Esophagus squamous epithelium (tissue), 5 donors: ENCODE measurements at regions not wholly inside any gene's neighbourhood (a gene's known extent, or its start where the extent isn't known, plus 50 kb on each side); places are given as distances from the start of the nearest gene placed in this dataset.

ENCODE experiments used
- DNase-seq: peaks from one replicate; lab custom pipeline; 2025; lab: John Stamatoyannopoulos, UW
- H3K27ac ChIP-seq, 4 donors: fragments of 200-600 bp; sonication (generic); one replicate each; pipeline ENCODE4 v1.5.1; 2016 to 2019; ENCODE audit warnings: mild to moderate bottlenecking in 1 of 4
- H3K27me3 ChIP-seq, 4 donors: fragments of 200-600 bp; sonication (generic); 1 replicate in 3 of 4; 2 replicates in 1 of 4; pipeline versions ENCODE4 v1.5.1 to v1.6.0; 2017 to 2021; ENCODE audit warnings: antibody characterized with exemption in 1 of 4
- H3K36me3 ChIP-seq, 3 donors: fragments of 200-600 bp; sonication (generic); one replicate each; pipeline ENCODE4 v1.5.1; 2016 to 2019
- H3K4me1 ChIP-seq, 3 donors: fragments of 200-600 bp; sonication (generic); one replicate each; pipeline ENCODE4 v1.5.1; 2017 to 2019
- H3K4me3 ChIP-seq, 4 donors: fragments of 200-600 bp; sonication (generic); 1 replicate in 3 of 4; 2 replicates in 1 of 4; pipeline ENCODE4 v1.5.1; 2016 to 2019; ENCODE audit warnings: mild to moderate bottlenecking in 2 of 4, moderate library complexity in 1 of 4
- H3K9me3 ChIP-seq, 3 donors: fragments of 200-600 bp; sonication (generic); one replicate each; pipeline ENCODE4 v1.5.1; 2016 to 2019
- POLR2A ChIP-seq, 4 donors: fragments of 450-650 bp; IDR thresholded peaks; one replicate each; pipeline ENCODE4 v1.6.1; 2017; ENCODE audit warnings: antibody characterized with exemption in 4 of 4, mild to moderate bottlenecking in 4 of 4, moderate library complexity in 3 of 4
- WGBS, 2 donors: methylation state at CpG; one replicate each; pipeline ENCODE4 v1.1.5; 2018; 5-methylcytosine and 5-hydroxymethylcytosine counted together
- intact Hi-C: fragments of 100-400 bp; cut with DNase I; formaldehyde crosslinking; loops from one replicate; pipeline ENCODE4 v1.15.0; 2022
- TF ChIP-seq, protein P1 (sequence below), 6 experiments: fragments of 450-650 bp in 4 of 6; fragments of 200-600 bp in 2 of 6; sonication (generic) in 2 of 6; IDR thresholded peaks; one replicate each; pipeline ENCODE4 v1.5.1; 2016 to 2019; ENCODE audit warnings: antibody characterized with exemption in 6 of 6, mild to moderate bottlenecking in 4 of 6, moderate library complexity in 4 of 6
- donor health status: DM: yes; HTN: yes; CAD: no.

GRCh38 chr5:105033637-105034400 lies 1471.2 kb upstream of the NUDT12 start:
- DNase-seq = no peak
- TF ChIP-seq, protein P1, sequence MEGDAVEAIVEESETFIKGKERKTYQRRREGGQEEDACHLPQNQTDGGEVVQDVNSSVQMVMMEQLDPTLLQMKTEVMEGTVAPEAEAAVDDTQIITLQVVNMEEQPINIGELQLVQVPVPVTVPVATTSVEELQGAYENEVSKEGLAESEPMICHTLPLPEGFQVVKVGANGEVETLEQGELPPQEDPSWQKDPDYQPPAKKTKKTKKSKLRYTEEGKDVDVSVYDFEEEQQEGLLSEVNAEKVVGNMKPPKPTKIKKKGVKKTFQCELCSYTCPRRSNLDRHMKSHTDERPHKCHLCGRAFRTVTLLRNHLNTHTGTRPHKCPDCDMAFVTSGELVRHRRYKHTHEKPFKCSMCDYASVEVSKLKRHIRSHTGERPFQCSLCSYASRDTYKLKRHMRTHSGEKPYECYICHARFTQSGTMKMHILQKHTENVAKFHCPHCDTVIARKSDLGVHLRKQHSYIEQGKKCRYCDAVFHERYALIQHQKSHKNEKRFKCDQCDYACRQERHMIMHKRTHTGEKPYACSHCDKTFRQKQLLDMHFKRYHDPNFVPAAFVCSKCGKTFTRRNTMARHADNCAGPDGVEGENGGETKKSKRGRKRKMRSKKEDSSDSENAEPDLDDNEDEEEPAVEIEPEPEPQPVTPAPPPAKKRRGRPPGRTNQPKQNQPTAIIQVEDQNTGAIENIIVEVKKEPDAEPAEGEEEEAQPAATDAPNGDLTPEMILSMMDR (IDR thresholded peaks at IDR 0.05) = no peak
- no peak for TF ChIP-seq POLR2A (IDR thresholded peaks at IDR 0.05)
- Histone ChIP-seq H3K36me3 (no peaks in the 10 kb centered on the region), H3K4me3 (no peak overlapping the region), H3K9me3 (peaks cover 0 to 3% (median 0%) of the 10 kb centered on the region in 3 donors), H3K4me1 (no peaks in the 10 kb centered on the region), H3K27ac (no peak overlapping the region), H3K27me3 (no peaks in the 10 kb centered on the region)
- intact Hi-C loops = no loop called here
- 65 to 72% methylated on average over 6 of the region's 6 CpGs for WGBS, 2 donors

GRCh38 chr5:105032917-105033316 lies 1470.3 kb upstream of the NUDT12 start:
- no peak for TF ChIP-seq POLR2A (IDR thresholded peaks at IDR 0.05)
- DNase-seq = no peak
- 19% methylated on average over 4 of the region's 4 CpGs for WGBS, 2 donors
- H3K27ac ChIP-seq = no peak overlapping the region
- no peaks in the 10 kb centered on the region for H3K36me3 ChIP-seq
- H3K27me3 ChIP-seq = no peaks in the 10 kb centered on the region
- no peaks in the 10 kb centered on the region for H3K4me1 ChIP-seq
- intact Hi-C loops = no loop called here
- H3K9me3 ChIP-seq = peaks cover 0 to 3% (median 0%) of the 10 kb centered on the region in 3 donors
- H3K4me3 ChIP-seq = no peak overlapping the region

GRCh38 chr5:105030153-105030552 lies 1467.6 kb upstream of the NUDT12 start:
- H3K4me3 ChIP-seq = no peak overlapping the region
- no peaks in the 10 kb centered on the region for H3K4me1 ChIP-seq
- intact Hi-C loops = no loop called here
- H3K27me3 ChIP-seq = no peaks in the 10 kb centered on the region
- WGBS, 2 donors = 30 to 55% methylated on average over 2 of the region's 2 CpGs
- TF ChIP-seq, protein P1 (IDR thresholded peaks at IDR 0.05) = no peak
- TF ChIP-seq POLR2A (IDR thresholded peaks at IDR 0.05) = no peak
- no peak overlapping the region for H3K27ac ChIP-seq
- H3K36me3 ChIP-seq = no peaks in the 10 kb centered on the region
- no peak for DNase-seq
- no peaks in the 10 kb centered on the region for H3K9me3 ChIP-seq

DNA sequence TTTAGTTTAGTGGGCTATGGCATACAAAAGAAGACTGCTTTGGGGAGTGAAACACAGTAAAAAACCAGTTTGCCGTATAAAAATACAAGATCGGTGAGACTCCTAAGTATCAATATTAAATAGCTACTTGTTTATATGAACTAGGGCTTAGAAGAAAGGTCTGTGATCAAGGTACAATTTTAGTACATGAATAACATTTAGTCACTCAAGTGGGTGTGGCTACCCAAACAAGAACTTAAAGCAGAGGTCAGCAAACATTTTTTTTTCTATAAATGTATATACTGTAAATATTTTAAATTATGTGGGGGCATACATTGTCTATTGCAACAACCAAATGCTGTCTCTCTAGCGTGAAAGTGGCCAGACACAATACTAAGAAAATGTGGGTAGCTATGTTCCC lies 1452.5 kb upstream of the NUDT12 start:
- intact Hi-C loops = no loop called here

GRCh38 chr5:104998572-104998971 lies 1436.0 kb upstream of the NUDT12 start:
- TF ChIP-seq, protein P1 (IDR thresholded peaks at IDR 0.05) = no peak
- TF ChIP-seq POLR2A (IDR thresholded peaks at IDR 0.05) = no peak
- H3K4me1 ChIP-seq = no peaks in the 10 kb centered on the region
- no peak overlapping the region for H3K27ac ChIP-seq
- intact Hi-C loops = no loop called here
- no peak for DNase-seq
- H3K4me3 ChIP-seq = no peak overlapping the region
- H3K27me3 ChIP-seq = no peaks in the 10 kb centered on the region
- 19 to 40% methylated on average over 1 of the region's 1 CpG for WGBS, 2 donors
- no peaks in the 10 kb centered on the region for H3K36me3 ChIP-seq
- H3K9me3 ChIP-seq = no peaks in the 10 kb centered on the region

More for the DNA sequence above, 1452.5 kb upstream of the NUDT12 start:
- TF ChIP-seq POLR2A (IDR thresholded peaks at IDR 0.05) = no peak
- TF ChIP-seq, protein P1 (IDR thresholded peaks at IDR 0.05) = no peak
- no peaks in the 10 kb centered on the region for H3K36me3 ChIP-seq
- H3K9me3 ChIP-seq = no peaks in the 10 kb centered on the region
- H3K27ac ChIP-seq = no peak overlapping the region
- no peak for DNase-seq
- no peak overlapping the region for H3K4me3 ChIP-seq
- WGBS, 2 donors = 80 to 88% methylated on average over 3 of the region's 3 CpGs
- H3K4me1 ChIP-seq = no peaks in the 10 kb centered on the region
- H3K27me3 ChIP-seq = no peaks in the 10 kb centered on the region
